ENCODE measurements at regions not wholly inside any gene's neighbourhood (a gene's known extent, or its start where the extent isn't known, plus 50 kb on each side); places are given as distances from the start of the nearest gene placed in this dataset.

DNA sequence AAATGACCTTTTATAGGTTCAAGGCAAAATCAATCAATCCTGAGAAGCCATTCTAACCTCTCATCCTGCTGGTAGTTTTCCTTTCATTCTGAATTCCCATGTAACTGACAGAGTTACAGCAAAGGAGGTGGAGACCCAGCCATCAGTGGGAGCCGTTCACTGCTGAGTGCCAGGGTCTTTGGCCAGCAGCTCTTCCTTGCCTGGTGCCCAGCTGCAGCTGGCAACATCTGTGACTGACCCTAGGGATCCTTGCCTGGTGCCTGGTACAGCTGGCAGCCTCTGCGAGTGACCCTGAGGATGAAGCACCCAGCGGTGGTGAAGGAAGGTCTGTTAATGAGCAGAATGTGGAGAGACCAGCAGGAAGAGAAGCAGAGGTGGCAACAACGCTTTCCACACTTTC is 314.6 kb downstream of the THBS2 start:
- ATAC-seq (ENCODE audit: insufficient read depth, low read depth) (no peak), DNase-seq (no peak)
- H3K79me2 ChIP-seq (ENCODE audit: insufficient read depth, low read length) = no peaks in the 10 kb centered on the region
- H3K9me3 ChIP-seq (ENCODE audit: insufficient read depth, low read length, severe bottlenecking) = no peaks in the 10 kb centered on the region
- H3K27ac ChIP-seq (ENCODE audit: low read length) = no peak overlapping the region
- H3K27me3 ChIP-seq (ENCODE audit: insufficient read depth, low read length, poor library complexity) = no peaks in the 10 kb centered on the region
- no peak overlapping the region for H3K4me2 ChIP-seq (ENCODE audit: insufficient read depth, low read length)
- H2AFZ ChIP-seq (ENCODE audit: low read depth, low read length) = no peak overlapping the region
- no peaks in the 10 kb centered on the region for H4K20me1 ChIP-seq (ENCODE audit: insufficient read depth, low read length)
- H3K36me3 ChIP-seq (ENCODE audit: insufficient read depth, low read length) = no peaks in the 10 kb centered on the region
- H3K9ac ChIP-seq (ENCODE audit: low read depth, low read length) = no peak overlapping the region
- no peak for TF ChIP-seq EZH2 (IDR thresholded peaks at IDR 0.05; ENCODE audit: borderline replicate concordance, low read depth, low read length, severe bottlenecking)
- TF ChIP-seq, protein P1, sequence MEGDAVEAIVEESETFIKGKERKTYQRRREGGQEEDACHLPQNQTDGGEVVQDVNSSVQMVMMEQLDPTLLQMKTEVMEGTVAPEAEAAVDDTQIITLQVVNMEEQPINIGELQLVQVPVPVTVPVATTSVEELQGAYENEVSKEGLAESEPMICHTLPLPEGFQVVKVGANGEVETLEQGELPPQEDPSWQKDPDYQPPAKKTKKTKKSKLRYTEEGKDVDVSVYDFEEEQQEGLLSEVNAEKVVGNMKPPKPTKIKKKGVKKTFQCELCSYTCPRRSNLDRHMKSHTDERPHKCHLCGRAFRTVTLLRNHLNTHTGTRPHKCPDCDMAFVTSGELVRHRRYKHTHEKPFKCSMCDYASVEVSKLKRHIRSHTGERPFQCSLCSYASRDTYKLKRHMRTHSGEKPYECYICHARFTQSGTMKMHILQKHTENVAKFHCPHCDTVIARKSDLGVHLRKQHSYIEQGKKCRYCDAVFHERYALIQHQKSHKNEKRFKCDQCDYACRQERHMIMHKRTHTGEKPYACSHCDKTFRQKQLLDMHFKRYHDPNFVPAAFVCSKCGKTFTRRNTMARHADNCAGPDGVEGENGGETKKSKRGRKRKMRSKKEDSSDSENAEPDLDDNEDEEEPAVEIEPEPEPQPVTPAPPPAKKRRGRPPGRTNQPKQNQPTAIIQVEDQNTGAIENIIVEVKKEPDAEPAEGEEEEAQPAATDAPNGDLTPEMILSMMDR (IDR thresholded peaks at IDR 0.05; ENCODE audit: borderline replicate concordance, extremely low read depth, low read length, poor library complexity, severe bottlenecking) = no peak
- no peak overlapping the region for H3K4me3 ChIP-seq (ENCODE audit: low read depth in 1 of 2, low read length in 2 of 2)
- H3K4me1 ChIP-seq (ENCODE audit: insufficient read depth, low read length) = no peaks in the 10 kb centered on the region

DNA sequence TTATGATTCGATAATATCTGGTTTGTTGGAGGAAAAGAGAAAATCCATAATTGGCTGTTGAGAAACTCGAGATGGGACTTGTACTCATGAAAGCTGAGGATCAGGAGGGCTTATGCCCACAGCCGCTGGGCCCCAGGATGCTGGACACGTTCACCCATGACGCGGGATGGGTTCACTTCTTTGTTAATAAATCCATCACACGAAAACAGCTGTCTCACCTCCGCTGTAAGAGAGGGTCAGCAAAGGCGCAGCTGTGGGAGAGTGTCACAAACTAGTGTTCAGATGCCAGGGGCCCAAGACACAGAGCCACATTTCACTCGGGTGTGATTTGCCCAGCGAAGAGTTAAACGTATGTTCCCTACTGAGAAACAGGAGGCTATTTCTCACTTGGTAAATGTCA is 315.1 kb downstream of the THBS2 start:
- no peaks in the 10 kb centered on the region for H3K4me1 ChIP-seq (ENCODE audit: insufficient read depth, low read length)
- no peaks in the 10 kb centered on the region for H3K36me3 ChIP-seq (ENCODE audit: insufficient read depth, low read length)
- ATAC-seq (ENCODE audit: insufficient read depth, low read depth) = no peak
- H3K27ac ChIP-seq (ENCODE audit: low read length) = no peak overlapping the region
- no peaks in the 10 kb centered on the region for H3K79me2 ChIP-seq (ENCODE audit: insufficient read depth, low read length)
- no peak overlapping the region for H3K9ac ChIP-seq (ENCODE audit: low read depth, low read length)
- TF ChIP-seq, protein P1 (IDR thresholded peaks at IDR 0.05; ENCODE audit: borderline replicate concordance, extremely low read depth, low read length, poor library complexity, severe bottlenecking) = no peak
- TF ChIP-seq EZH2 (IDR thresholded peaks at IDR 0.05; ENCODE audit: borderline replicate concordance, low read depth, low read length, severe bottlenecking) = no peak
- H3K9me3 ChIP-seq (ENCODE audit: insufficient read depth, low read length, severe bottlenecking) = no peaks in the 10 kb centered on the region
- no peak overlapping the region for H3K4me3 ChIP-seq (ENCODE audit: low read depth in 1 of 2, low read length in 2 of 2)
- no peak for DNase-seq
- H3K4me2 ChIP-seq (ENCODE audit: insufficient read depth, low read length) = no peak overlapping the region
- no peaks in the 10 kb centered on the region for H4K20me1 ChIP-seq (ENCODE audit: insufficient read depth, low read length)
- no peak overlapping the region for H2AFZ ChIP-seq (ENCODE audit: low read depth, low read length)
- H3K27me3 ChIP-seq (ENCODE audit: insufficient read depth, low read length, poor library complexity) = no peaks in the 10 kb centered on the region

DNA sequence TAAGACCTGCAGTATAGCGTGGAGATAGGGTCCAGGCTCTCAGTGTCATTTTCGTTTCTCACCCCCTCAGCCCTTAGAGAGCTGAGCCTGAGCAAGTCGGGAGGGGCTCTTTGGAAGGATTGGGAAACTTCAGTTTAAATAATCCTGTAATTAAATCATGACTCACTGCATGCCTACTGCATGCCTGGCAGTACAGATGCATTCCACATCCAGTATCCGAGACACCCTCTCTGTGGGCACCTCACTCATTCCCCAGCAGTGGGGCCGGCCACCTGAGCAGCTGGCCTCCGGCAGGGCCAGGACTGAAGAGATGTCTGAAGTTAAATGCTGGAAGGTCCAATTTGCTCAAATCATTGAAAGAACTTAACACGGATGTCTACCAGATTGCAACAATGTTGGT is 316.6 kb downstream of the THBS2 start:
- Histone ChIP-seq H3K4me1 (ENCODE audit: insufficient read depth, low read length) (no peaks in the 10 kb centered on the region), H3K4me3 (ENCODE audit: low read depth in 1 of 2, low read length in 2 of 2) (no peak overlapping the region), H4K20me1 (ENCODE audit: insufficient read depth, low read length) (no peaks in the 10 kb centered on the region), H3K36me3 (ENCODE audit: insufficient read depth, low read length) (no peaks in the 10 kb centered on the region), H3K79me2 (ENCODE audit: insufficient read depth, low read length) (no peaks in the 10 kb centered on the region), H3K9ac (ENCODE audit: low read depth, low read length) (no peak overlapping the region), H3K4me2 (ENCODE audit: insufficient read depth, low read length) (no peak overlapping the region), H3K27me3 (ENCODE audit: insufficient read depth, low read length, poor library complexity) (no peaks in the 10 kb centered on the region), H3K9me3 (ENCODE audit: insufficient read depth, low read length, severe bottlenecking) (peaks cover 9% of the 10 kb centered on the region), H2AFZ (ENCODE audit: low read depth, low read length) (no peak overlapping the region), H3K27ac (ENCODE audit: low read length) (no peak overlapping the region)
- no peak for ATAC-seq (ENCODE audit: insufficient read depth, low read depth)
- TF ChIP-seq, protein P1 (IDR thresholded peaks at IDR 0.05; ENCODE audit: borderline replicate concordance, extremely low read depth, low read length, poor library complexity, severe bottlenecking) = no peak
- no peak for TF ChIP-seq EZH2 (IDR thresholded peaks at IDR 0.05; ENCODE audit: borderline replicate concordance, low read depth, low read length, severe bottlenecking)
- DNase-seq = no peak

DNA sequence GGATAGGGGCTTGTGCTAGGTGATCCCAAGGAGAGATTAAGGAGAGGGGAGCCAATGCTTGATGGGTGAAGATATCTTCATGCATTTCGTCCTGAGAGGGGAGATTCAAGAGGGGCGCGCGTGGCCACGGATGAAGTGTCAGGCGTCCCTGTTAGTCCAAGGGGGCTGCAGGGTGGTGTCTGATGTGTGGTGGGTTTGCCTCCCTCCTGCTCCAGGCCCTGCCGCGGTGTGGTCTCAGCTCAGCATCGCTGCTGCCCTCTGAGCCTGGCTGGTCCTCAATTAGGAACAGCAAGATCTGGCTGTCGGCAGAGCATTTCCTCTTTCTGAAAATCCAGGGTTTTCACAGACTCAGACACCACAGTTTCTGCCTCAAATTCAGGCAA is 318.0 kb downstream of the THBS2 start:
- H3K4me1 ChIP-seq (ENCODE audit: insufficient read depth, low read length) = no peaks in the 10 kb centered on the region
- peaks cover 9% of the 10 kb centered on the region for H3K9me3 ChIP-seq (ENCODE audit: insufficient read depth, low read length, severe bottlenecking)
- no peak overlapping the region for H3K27ac ChIP-seq (ENCODE audit: low read length)
- H3K4me2 ChIP-seq (ENCODE audit: insufficient read depth, low read length) = no peak overlapping the region
- ATAC-seq (ENCODE audit: insufficient read depth, low read depth) = no peak
- H2AFZ ChIP-seq (ENCODE audit: low read depth, low read length) = no peak overlapping the region
- no peak overlapping the region for H3K9ac ChIP-seq (ENCODE audit: low read depth, low read length)
- no peaks in the 10 kb centered on the region for H3K79me2 ChIP-seq (ENCODE audit: insufficient read depth, low read length)
- no peak for TF ChIP-seq EZH2 (IDR thresholded peaks at IDR 0.05; ENCODE audit: borderline replicate concordance, low read depth, low read length, severe bottlenecking)
- TF ChIP-seq, protein P1 (IDR thresholded peaks at IDR 0.05; ENCODE audit: borderline replicate concordance, extremely low read depth, low read length, poor library complexity, severe bottlenecking) = no peak
- H3K36me3 ChIP-seq (ENCODE audit: insufficient read depth, low read length) = no peaks in the 10 kb centered on the region
- no peaks in the 10 kb centered on the region for H3K27me3 ChIP-seq (ENCODE audit: insufficient read depth, low read length, poor library complexity)
- DNase-seq = no peak
- no peak overlapping the region for H3K4me3 ChIP-seq (ENCODE audit: low read depth in 1 of 2, low read length in 2 of 2)
- no peaks in the 10 kb centered on the region for H4K20me1 ChIP-seq (ENCODE audit: insufficient read depth, low read length)
